ENCODE measurements at regions not wholly inside any gene's neighbourhood (a gene's known extent, or its start where the extent isn't known, plus 50 kb on each side); places are given as distances from the start of the nearest gene placed in this dataset.

GRCh38 chr1:163845279-163845678 is 523.5 kb downstream of the NUF2 start:
- Histone ChIP-seq H2AFZ (ENCODE audit: low read depth, low read length) (no peak overlapping the region), H3K4me2 (ENCODE audit: insufficient read depth, low read length) (no peak overlapping the region), H3K4me3 (replicated peaks in 1 of 3; ENCODE audit: insufficient read depth in 1 of 3, low read depth in 1 of 3, low read length in 3 of 3) (no peak overlapping the region), H4K20me1 (replicated peaks; ENCODE audit: control insufficient read depth, extremely low read depth, insufficient read depth, low read length) (no peaks in the 10 kb centered on the region), H3K4me1 (ENCODE audit: control insufficient read depth, extremely low read depth, insufficient read depth, low read length) (no peaks in the 10 kb centered on the region), H3K27ac (ENCODE audit: insufficient read depth, low read depth, low read length) (no peak overlapping the region), H3K27me3 (ENCODE audit: control insufficient read depth in 2 of 2, insufficient read depth in 2 of 2, low read length in 2 of 2) (no peaks in the 10 kb centered on the region), H3K9me1 (replicated peaks; ENCODE audit: control insufficient read depth, extremely low read depth, insufficient read depth, low read length) (no peaks in the 10 kb centered on the region), H3K9me3 (replicated peaks; ENCODE audit: control insufficient read depth, insufficient read depth, low read length) (no peaks in the 10 kb centered on the region), H3K79me2 (ENCODE audit: control insufficient read depth, insufficient read depth, low read length) (no peaks in the 10 kb centered on the region), H3K36me3 (ENCODE audit: control insufficient read depth in 2 of 2, extremely low read depth in 1 of 2, insufficient read depth in 2 of 2, low read length in 2 of 2) (no peaks in the 10 kb centered on the region), H3K9ac (replicated peaks; ENCODE audit: extremely low read depth, insufficient read depth, low read length) (no peak overlapping the region)
- dilution Hi-C loops (cut with MboI; ENCODE audit: extremely low pct_ligation_motif_present, low sequenced_read_pairs) (no loop called here), intact Hi-C loops (cut with micrococcal nuclease) (no loop called here)
- FAIRE-seq (no peak), DNase-seq (ENCODE audit: low read depth, low spot score) (no peak)
- TF ChIP-seq GATA2 (IDR thresholded peaks at IDR 0.05; ENCODE audit: insufficient read depth, insufficient read length, low read depth, low read length) (no peak), FOS (IDR thresholded peaks at IDR 0.05; ENCODE audit: borderline replicate concordance, insufficient read depth, low read length) (no peak)
- ChIA-PET CTCF (no interaction called here), POLR2A (no interaction called here)
- BruUV-seq (replicated peaks), result no TSS peak

- no peaks in the 10 kb centered on the region for H4K20me1 ChIP-seq (replicated peaks; ENCODE audit: control insufficient read depth, extremely low read depth, insufficient read depth, low read length)
- H3K27me3 ChIP-seq (ENCODE audit: control insufficient read depth in 2 of 2, insufficient read depth in 2 of 2, low read length in 2 of 2), result peaks cover 0 to 2% of the 10 kb centered on the region in 2 experiments
- no peak overlapping the region for H2AFZ ChIP-seq (ENCODE audit: low read depth, low read length)
- no peak overlapping the region for H3K9ac ChIP-seq (replicated peaks; ENCODE audit: extremely low read depth, insufficient read depth, low read length)
- POLR2A ChIA-PET, result no interaction called here
- H3K9me3 ChIP-seq (replicated peaks; ENCODE audit: control insufficient read depth, insufficient read depth, low read length), result no peaks in the 10 kb centered on the region
- H3K4me1 ChIP-seq (ENCODE audit: control insufficient read depth, extremely low read depth, insufficient read depth, low read length), result no peaks in the 10 kb centered on the region
- no peaks in the 10 kb centered on the region for H3K79me2 ChIP-seq (ENCODE audit: control insufficient read depth, insufficient read depth, low read length)
- FAIRE-seq, result no peak
- H3K4me3 ChIP-seq (replicated peaks in 1 of 3; ENCODE audit: insufficient read depth in 1 of 3, low read depth in 1 of 3, low read length in 3 of 3), result no peak overlapping the region
- H3K27ac ChIP-seq (ENCODE audit: insufficient read depth, low read depth, low read length), result no peak overlapping the region
- no peaks in the 10 kb centered on the region for H3K9me1 ChIP-seq (replicated peaks; ENCODE audit: control insufficient read depth, extremely low read depth, insufficient read depth, low read length)
- no peak overlapping the region for H3K4me2 ChIP-seq (ENCODE audit: insufficient read depth, low read length)
- no peak for DNase-seq (ENCODE audit: low read depth, low spot score)
- dilution Hi-C loops (cut with MboI; ENCODE audit: extremely low pct_ligation_motif_present, low sequenced_read_pairs) (no loop called here), intact Hi-C loops (cut with micrococcal nuclease) (no loop called here)
- BruUV-seq (replicated peaks), result no TSS peak
- CTCF ChIA-PET, result no interaction called here
- no peak for TF ChIP-seq MYC (IDR thresholded peaks at IDR 0.05; ENCODE audit: low read depth, low read length)
- no peak for TF ChIP-seq JUN (IDR thresholded peaks at IDR 0.05; ENCODE audit: borderline replicate concordance, insufficient read depth, insufficient read length, low read depth)
- TF ChIP-seq GATA2 (IDR thresholded peaks at IDR 0.05; ENCODE audit: insufficient read depth, insufficient read length, low read depth, low read length), result no peak
- TF ChIP-seq, protein P1, sequence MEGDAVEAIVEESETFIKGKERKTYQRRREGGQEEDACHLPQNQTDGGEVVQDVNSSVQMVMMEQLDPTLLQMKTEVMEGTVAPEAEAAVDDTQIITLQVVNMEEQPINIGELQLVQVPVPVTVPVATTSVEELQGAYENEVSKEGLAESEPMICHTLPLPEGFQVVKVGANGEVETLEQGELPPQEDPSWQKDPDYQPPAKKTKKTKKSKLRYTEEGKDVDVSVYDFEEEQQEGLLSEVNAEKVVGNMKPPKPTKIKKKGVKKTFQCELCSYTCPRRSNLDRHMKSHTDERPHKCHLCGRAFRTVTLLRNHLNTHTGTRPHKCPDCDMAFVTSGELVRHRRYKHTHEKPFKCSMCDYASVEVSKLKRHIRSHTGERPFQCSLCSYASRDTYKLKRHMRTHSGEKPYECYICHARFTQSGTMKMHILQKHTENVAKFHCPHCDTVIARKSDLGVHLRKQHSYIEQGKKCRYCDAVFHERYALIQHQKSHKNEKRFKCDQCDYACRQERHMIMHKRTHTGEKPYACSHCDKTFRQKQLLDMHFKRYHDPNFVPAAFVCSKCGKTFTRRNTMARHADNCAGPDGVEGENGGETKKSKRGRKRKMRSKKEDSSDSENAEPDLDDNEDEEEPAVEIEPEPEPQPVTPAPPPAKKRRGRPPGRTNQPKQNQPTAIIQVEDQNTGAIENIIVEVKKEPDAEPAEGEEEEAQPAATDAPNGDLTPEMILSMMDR (IDR thresholded peaks at IDR 0.05; ENCODE audit: extremely low read depth in 1 of 2, insufficient read depth in 1 of 2, low read depth in 1 of 2, low read length in 2 of 2), result no peak
- TF ChIP-seq POLR2A (IDR thresholded peaks at IDR 0.05; ENCODE audit: low read depth, low read length), result no peak
- TF ChIP-seq EZH2 (IDR thresholded peaks at IDR 0.05; ENCODE audit: borderline replicate concordance, low read depth, low read length, severe bottlenecking), result no peak
- no peak for TF ChIP-seq POLR2AphosphoS5 (IDR thresholded peaks at IDR 0.05; ENCODE audit: insufficient read depth, low read depth, low read length)
- TF ChIP-seq, protein P2, sequence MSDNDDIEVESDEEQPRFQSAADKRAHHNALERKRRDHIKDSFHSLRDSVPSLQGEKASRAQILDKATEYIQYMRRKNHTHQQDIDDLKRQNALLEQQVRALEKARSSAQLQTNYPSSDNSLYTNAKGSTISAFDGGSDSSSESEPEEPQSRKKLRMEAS (IDR thresholded peaks at IDR 0.05; ENCODE audit: insufficient read depth, insufficient read length), result no peak
- TF ChIP-seq FOS (IDR thresholded peaks at IDR 0.05; ENCODE audit: borderline replicate concordance, insufficient read depth, low read length), result no peak
- H3K36me3 ChIP-seq (ENCODE audit: control insufficient read depth in 2 of 2, extremely low read depth in 1 of 2, insufficient read depth in 2 of 2, low read length in 2 of 2), result no peaks in the 10 kb centered on the region
Measured at GRCh38 chr1:163863731-163864130, 542.0 kb downstream of the NUF2 start.
